Keratinocyte (primary cell): ENCODE measurements at regions not wholly inside any gene's neighbourhood (a gene's known extent, or its start where the extent isn't known, plus 50 kb on each side); places are given as distances from the start of the nearest gene placed in this dataset.

Source experiments
- DNase-seq: peaks from one replicate; pipeline ENCODE4 v3.0.0-alpha.2; 2011; ENCODE audit warnings: low read depth, missing footprints, low spot score
- FAIRE-seq: peaks from 2 replicates; lab custom pipeline; 2011; peaks lifted over from hg19 to GRCh38; lab: Jason Lieb, UNC
- H2AFZ ChIP-seq: 2 replicates; pipeline ENCODE4 v1.6.0; 2012; ENCODE audit warnings: low read length, control low read depth, inconsistent platforms; ENCODE audit not compliant: control insufficient read depth
- H3K27ac ChIP-seq: 2 replicates; pipeline ENCODE4 v1.5.1; 2011; ENCODE audit warnings: low read length; ENCODE audit not compliant: control insufficient read depth, insufficient read depth
- H3K27me3 ChIP-seq: 3 replicates; pipeline ENCODE4 v1.6.0; 2011; ENCODE audit warnings: low read length; ENCODE audit not compliant: control insufficient read depth, insufficient read depth; ENCODE audit errors: extremely low read depth
- H3K36me3 ChIP-seq, 2 experiments: 2 replicates in 1 of 2; 3 replicates in 1 of 2; pipeline ENCODE4 v1.5.1; 2011; ENCODE audit warnings: low read length in 2 of 2, mild to moderate bottlenecking in 1 of 2; ENCODE audit not compliant: control insufficient read depth in 2 of 2, insufficient read depth in 2 of 2; ENCODE audit errors: extremely low read depth in 1 of 2
- H3K4me1 ChIP-seq: 3 replicates; pipeline ENCODE4 v1.5.1; 2011; ENCODE audit warnings: low read length; ENCODE audit not compliant: control insufficient read depth, insufficient read depth; ENCODE audit errors: extremely low read depth
- H3K4me2 ChIP-seq: 3 replicates; pipeline ENCODE4 v1.6.0; 2011; ENCODE audit warnings: low read depth, low read length; ENCODE audit not compliant: control insufficient read depth, insufficient read depth; ENCODE audit errors: extremely low read depth
- H3K4me3 ChIP-seq, 3 experiments: fragments of 200-600 bp in 1 of 3; sonication (generic) in 1 of 3; 2 replicates in 2 of 3; 3 replicates in 1 of 3; pipeline ENCODE4 v1.5.1; 2011 to 2016; ENCODE audit warnings: low read length in 3 of 3, mild to moderate bottlenecking in 3 of 3, control low read depth in 2 of 3, inconsistent platforms in 1 of 3, low read depth in 1 of 3, mixed read lengths in 1 of 3, mixed run types in 1 of 3, moderate library complexity in 1 of 3; ENCODE audit not compliant: control insufficient read depth in 2 of 3, insufficient read depth in 2 of 3; ENCODE audit errors: extremely low read depth in 1 of 3
- H3K79me2 ChIP-seq: 2 replicates; pipeline ENCODE4 v1.6.0; 2012; ENCODE audit warnings: low read length; ENCODE audit not compliant: control insufficient read depth, insufficient read depth
- H3K9ac ChIP-seq: 3 replicates; pipeline ENCODE4 v1.6.0; 2011; ENCODE audit warnings: low read length; ENCODE audit not compliant: control insufficient read depth, insufficient read depth; ENCODE audit errors: extremely low read depth
- H3K9me1 ChIP-seq: 3 replicates; pipeline ENCODE4 v1.6.0; 2011; ENCODE audit warnings: low read length; ENCODE audit not compliant: control insufficient read depth, insufficient read depth; ENCODE audit errors: extremely low read depth
- H3K9me3 ChIP-seq: 2 replicates; pipeline ENCODE4 v1.5.1; 2012; ENCODE audit warnings: low read depth, low read length; ENCODE audit not compliant: control insufficient read depth
- H4K20me1 ChIP-seq: 3 replicates; pipeline ENCODE4 v1.6.0; 2011; ENCODE audit warnings: low read length; ENCODE audit not compliant: control insufficient read depth, insufficient read depth; ENCODE audit errors: extremely low read depth
- EZH2 ChIP-seq: IDR thresholded peaks from one replicate; pipeline ENCODE4 v1.6.1; 2012; ENCODE audit warnings: inconsistent platforms, mild to moderate bottlenecking, low read length, moderate library complexity
- dilution Hi-C: fragments of 300-500 bp; cut with MboI; formaldehyde crosslinking; loops from one replicate; pipeline ENCODE4 v1.7.0; 2020; ENCODE audit warnings: low sequenced_read_pairs; ENCODE audit not compliant: extremely low pct_ligation_motif_present
- TF ChIP-seq, protein P1 (sequence below), 3 experiments: IDR thresholded peaks in 1 of 3; conservative IDR thresholded peaks in 1 of 3; optimal IDR thresholded peaks in 1 of 3; 2 replicates in 2 of 3; 3 replicates in 1 of 3; pipeline versions ENCODE3 to v1.5.1; 2011; ENCODE audit warnings: low read length in 3 of 3, mild to moderate bottlenecking in 3 of 3, moderate library complexity in 2 of 3, control low read depth in 1 of 3, inconsistent platforms in 1 of 3; ENCODE audit not compliant: insufficient read depth in 2 of 3; ENCODE audit errors: extremely low read depth in 1 of 3

DNA sequence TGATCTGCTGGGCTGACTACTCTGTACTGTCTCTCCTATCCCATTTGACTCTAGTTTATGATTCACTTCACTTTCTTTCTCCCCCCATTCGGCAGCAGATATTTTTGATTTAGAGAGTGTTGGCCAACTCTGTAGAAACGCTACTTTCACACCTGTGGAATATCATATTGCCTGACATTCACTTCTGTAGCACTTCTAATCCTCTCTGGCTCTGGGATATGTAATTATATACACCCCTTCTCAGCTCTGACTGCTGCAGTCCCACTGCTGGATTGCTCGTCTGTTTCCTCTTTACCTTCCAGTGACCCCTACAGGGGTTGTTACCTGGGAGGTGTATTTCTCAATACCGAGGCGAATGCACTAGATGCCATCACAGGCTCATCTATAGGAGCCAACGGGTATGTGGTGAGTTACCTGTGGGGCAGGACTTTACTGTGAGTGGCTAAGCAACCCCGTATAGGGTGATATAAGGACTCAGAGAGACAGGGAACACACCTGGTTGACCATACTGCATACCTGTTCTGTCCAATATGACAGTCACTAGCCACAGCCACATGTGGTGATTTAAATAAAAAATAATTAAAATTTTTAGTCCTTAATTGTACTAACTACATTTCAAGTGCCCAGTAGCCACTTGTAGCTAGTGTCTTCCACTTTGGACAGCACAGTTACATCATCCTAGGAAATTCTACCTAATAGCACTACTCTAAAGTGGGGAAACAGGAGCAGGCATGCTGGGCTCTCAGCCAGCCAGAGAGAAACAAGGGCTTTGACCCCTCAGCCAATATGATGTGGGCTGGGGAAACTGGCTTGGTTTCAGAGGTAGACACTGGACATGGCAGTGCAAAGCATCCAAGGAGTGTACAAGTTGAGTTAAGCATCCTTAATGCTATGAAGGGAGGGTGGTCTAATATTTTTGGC, 95.0 kb downstream of the C12orf75 start:
- no peak for DNase-seq
- Histone ChIP-seq H3K4me3 (no peak overlapping the region), H3K27ac (no peak overlapping the region), H3K27me3 (no peaks in the 10 kb centered on the region), H3K9me1 (no peaks in the 10 kb centered on the region), H3K4me1 (peaks cover 21% of the 10 kb centered on the region), H2AFZ (no peak overlapping the region), H4K20me1 (no peaks in the 10 kb centered on the region), H3K4me2 (no peak overlapping the region), H3K36me3 (no peaks in the 10 kb centered on the region), H3K79me2 (no peaks in the 10 kb centered on the region), H3K9me3 (no peaks in the 10 kb centered on the region), H3K9ac (no peak overlapping the region)
- TF ChIP-seq, protein P1, sequence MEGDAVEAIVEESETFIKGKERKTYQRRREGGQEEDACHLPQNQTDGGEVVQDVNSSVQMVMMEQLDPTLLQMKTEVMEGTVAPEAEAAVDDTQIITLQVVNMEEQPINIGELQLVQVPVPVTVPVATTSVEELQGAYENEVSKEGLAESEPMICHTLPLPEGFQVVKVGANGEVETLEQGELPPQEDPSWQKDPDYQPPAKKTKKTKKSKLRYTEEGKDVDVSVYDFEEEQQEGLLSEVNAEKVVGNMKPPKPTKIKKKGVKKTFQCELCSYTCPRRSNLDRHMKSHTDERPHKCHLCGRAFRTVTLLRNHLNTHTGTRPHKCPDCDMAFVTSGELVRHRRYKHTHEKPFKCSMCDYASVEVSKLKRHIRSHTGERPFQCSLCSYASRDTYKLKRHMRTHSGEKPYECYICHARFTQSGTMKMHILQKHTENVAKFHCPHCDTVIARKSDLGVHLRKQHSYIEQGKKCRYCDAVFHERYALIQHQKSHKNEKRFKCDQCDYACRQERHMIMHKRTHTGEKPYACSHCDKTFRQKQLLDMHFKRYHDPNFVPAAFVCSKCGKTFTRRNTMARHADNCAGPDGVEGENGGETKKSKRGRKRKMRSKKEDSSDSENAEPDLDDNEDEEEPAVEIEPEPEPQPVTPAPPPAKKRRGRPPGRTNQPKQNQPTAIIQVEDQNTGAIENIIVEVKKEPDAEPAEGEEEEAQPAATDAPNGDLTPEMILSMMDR (optimal IDR thresholded peaks at IDR 0.05 in 1 of 3, IDR thresholded peaks at IDR 0.05 in 1 of 3, conservative IDR thresholded peaks at IDR 0.05 in 1 of 3; ENCODE audit: extremely low read depth in 1 of 3, insufficient read depth in 2 of 3, low read length in 3 of 3), result no peak
- TF ChIP-seq EZH2, result no peak
- FAIRE-seq, result no peak
- dilution Hi-C loops, result no loop called here

DNA sequence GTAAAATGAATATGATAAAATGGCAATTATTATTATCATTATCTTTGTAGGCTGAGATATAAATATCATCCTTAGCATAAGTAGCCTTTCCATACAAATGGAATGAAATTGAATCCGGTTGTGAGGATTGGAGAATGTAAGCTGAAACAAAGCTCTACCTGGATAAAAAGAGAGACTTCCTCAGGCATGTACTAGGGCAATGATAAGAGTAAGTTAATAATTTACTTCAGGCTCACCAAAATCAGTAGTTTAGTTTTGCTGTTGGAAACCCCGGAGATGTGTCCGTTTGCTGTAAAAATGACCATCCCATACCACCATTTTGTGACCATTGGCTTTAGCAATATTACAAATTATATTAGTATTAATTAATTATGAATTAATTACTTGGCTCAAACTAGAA, 96.3 kb downstream of the C12orf75 start:
- H3K9me1 ChIP-seq, result no peaks in the 10 kb centered on the region
- H3K9ac ChIP-seq, result no peak overlapping the region
- H3K79me2 ChIP-seq, result no peaks in the 10 kb centered on the region
- FAIRE-seq, result no peak
- H3K4me1 ChIP-seq, result peaks cover 21% of the 10 kb centered on the region
- H3K27ac ChIP-seq, result no peak overlapping the region
- no peak for DNase-seq
- no peak for TF ChIP-seq EZH2
- TF ChIP-seq, protein P1 (optimal IDR thresholded peaks at IDR 0.05 in 1 of 3, IDR thresholded peaks at IDR 0.05 in 1 of 3, conservative IDR thresholded peaks at IDR 0.05 in 1 of 3; ENCODE audit: extremely low read depth in 1 of 3, insufficient read depth in 2 of 3, low read length in 3 of 3), result no peak
- dilution Hi-C loops, result no loop called here
- no peaks in the 10 kb centered on the region for H3K9me3 ChIP-seq
- H2AFZ ChIP-seq, result no peak overlapping the region
- H3K4me3 ChIP-seq, result no peak overlapping the region
- H3K36me3 ChIP-seq, result no peaks in the 10 kb centered on the region
- no peaks in the 10 kb centered on the region for H3K27me3 ChIP-seq
- no peaks in the 10 kb centered on the region for H4K20me1 ChIP-seq
- H3K4me2 ChIP-seq, result no peak overlapping the region
